Activated CD4-positive, alpha-beta memory T cell treated with anti-CD3 and anti-CD28 coated beads for 36 hours (primary cell): ENCODE measurements at regions not wholly inside any gene's neighbourhood (a gene's known extent, or its start where the extent isn't known, plus 50 kb on each side); places are given as distances from the start of the nearest gene placed in this dataset.

ENCODE experiments used
- CTCF ChIA-PET: fragments of 350-600 bp; sonication (Branson Sonifier 250); formaldehyde crosslinking; loops from one replicate; lab custom pipeline; 2021; ENCODE audit warnings: antibody characterized with exemption, inconsistent platforms; lab: Charles Lee
- POLR2A ChIA-PET: fragments of 350-600 bp; sonication (Branson Sonifier 250); formaldehyde crosslinking; loops from one replicate; lab custom pipeline; 2021; ENCODE audit warnings: antibody characterized with exemption; lab: Charles Lee
- DNase-seq: peaks from one replicate; pipeline ENCODE4 v3.0.0-alpha.2; 2020
- H3K27ac Mint-ChIP-seq: one replicate; pipeline ENCODE4 v1.8.0; 2021; ENCODE audit warnings: mixed read lengths
- H3K27me3 Mint-ChIP-seq: one replicate; pipeline ENCODE4 v1.8.0; 2021; ENCODE audit warnings: mixed read lengths
- H3K36me3 Mint-ChIP-seq: one replicate; pipeline ENCODE4 v1.8.0; 2021; ENCODE audit warnings: mixed read lengths
- H3K4me1 Mint-ChIP-seq: one replicate; pipeline ENCODE4 v1.8.0; 2021; ENCODE audit warnings: low read depth, mixed read lengths
- H3K4me3 Mint-ChIP-seq: one replicate; pipeline ENCODE4 v1.8.0; 2021; ENCODE audit warnings: mild to moderate bottlenecking, mixed read lengths
- H3K9me3 Mint-ChIP-seq: one replicate; pipeline ENCODE4 v1.8.0; 2021; ENCODE audit warnings: mixed read lengths
- intact Hi-C: fragments of 100-400 bp; cut with micrococcal nuclease; formaldehyde crosslinking; loops from one replicate; pipeline ENCODE4 v1.15.1; 2023

- Mint-ChIP-seq H3K27me3 (no peaks in the 10 kb centered on the region), H3K36me3 (no peaks in the 10 kb centered on the region), H3K4me1 (no peaks in the 10 kb centered on the region), H3K27ac (no peak overlapping the region), H3K4me3 (no peak overlapping the region), H3K9me3 (no peaks in the 10 kb centered on the region)
- intact Hi-C loops: no loop called here
- POLR2A ChIA-PET: no interaction called here
- CTCF ChIA-PET: no interaction called here
- no peak for DNase-seq
Observed at GRCh38 chr18:51912381-51912780, 427.6 kb upstream of the DCC start.

- Mint-ChIP-seq H3K36me3 (no peaks in the 10 kb centered on the region), H3K27ac (no peak overlapping the region), H3K9me3 (no peaks in the 10 kb centered on the region), H3K27me3 (no peaks in the 10 kb centered on the region), H3K4me1 (no peaks in the 10 kb centered on the region), H3K4me3 (no peak overlapping the region)
- no peak for DNase-seq
- intact Hi-C loops: no loop called here
- POLR2A ChIA-PET: interaction anchor here (0.7 kb wide), 1 partner anchor 1570 kb away, joined by 3 read pairs; no protein-coding TSS in a partner anchor
- CTCF ChIA-PET: interaction anchor here (0.5 kb wide), 1 partner anchor 361 kb away, joined by 3 read pairs; no protein-coding TSS in a partner anchor
Observed at GRCh38 chr18:51915176-51915575, 424.8 kb upstream of the DCC start.

DNA sequence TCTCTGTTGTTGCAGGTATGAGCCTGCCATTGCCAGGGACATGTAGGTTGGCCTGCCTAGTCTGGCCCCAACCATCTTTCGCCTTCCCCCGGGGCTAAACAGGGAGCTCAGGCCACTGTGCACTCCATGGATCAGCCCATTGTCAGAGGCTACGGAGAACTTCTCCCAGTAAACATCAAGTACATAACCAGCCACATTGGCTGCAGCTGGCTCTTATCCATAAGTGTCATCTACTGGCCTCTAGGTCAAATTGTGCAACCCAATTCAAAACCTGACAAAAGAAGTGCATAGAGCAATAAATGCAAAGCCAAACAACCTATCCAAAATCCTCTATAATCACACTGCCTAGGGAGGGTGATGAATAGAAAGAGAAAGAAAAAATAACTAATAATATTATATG, 418.1 kb upstream of the DCC start:
- no peak overlapping the region for H3K27ac Mint-ChIP-seq
- POLR2A ChIA-PET: no interaction called here
- intact Hi-C loops: no loop called here

DNA sequence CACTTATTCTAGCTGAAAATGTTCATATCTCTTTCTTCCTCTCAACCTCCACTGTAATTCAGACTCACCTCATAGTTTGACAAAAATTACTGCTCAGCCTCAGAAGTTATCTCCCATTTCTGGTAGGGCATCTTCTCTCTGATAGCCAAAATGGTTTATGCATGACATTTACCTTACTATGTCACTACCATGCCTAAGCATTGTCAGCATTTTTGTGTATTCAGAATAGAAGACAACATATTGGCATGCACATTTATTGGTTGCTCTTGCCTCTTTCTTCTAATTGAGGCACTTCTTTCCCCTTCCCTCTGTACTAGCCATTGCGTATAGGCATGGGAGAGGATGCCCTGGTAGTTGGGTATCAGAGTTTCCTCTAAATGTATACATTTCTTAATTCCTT, 406.1 kb upstream of the DCC start:
- DNase-seq: no peak
- H3K9me3 Mint-ChIP-seq: peaks cover 13% of the 10 kb centered on the region
- ChIA-PET CTCF (no interaction called here), POLR2A (no interaction called here)
- no peaks in the 10 kb centered on the region for H3K27me3 Mint-ChIP-seq
- H3K4me1 Mint-ChIP-seq: no peaks in the 10 kb centered on the region
- intact Hi-C loops: no loop called here
- no peak overlapping the region for H3K27ac Mint-ChIP-seq
- H3K4me3 Mint-ChIP-seq: no peak overlapping the region
- no peaks in the 10 kb centered on the region for H3K36me3 Mint-ChIP-seq

More for the DNA sequence above, 418.1 kb upstream of the DCC start:
- Mint-ChIP-seq H3K36me3 (no peaks in the 10 kb centered on the region), H3K4me3 (no peak overlapping the region), H3K27me3 (no peaks in the 10 kb centered on the region), H3K9me3 (peaks cover 12% of the 10 kb centered on the region), H3K4me1 (no peaks in the 10 kb centered on the region)
- no peak for DNase-seq
- CTCF ChIA-PET: no interaction called here

DNA sequence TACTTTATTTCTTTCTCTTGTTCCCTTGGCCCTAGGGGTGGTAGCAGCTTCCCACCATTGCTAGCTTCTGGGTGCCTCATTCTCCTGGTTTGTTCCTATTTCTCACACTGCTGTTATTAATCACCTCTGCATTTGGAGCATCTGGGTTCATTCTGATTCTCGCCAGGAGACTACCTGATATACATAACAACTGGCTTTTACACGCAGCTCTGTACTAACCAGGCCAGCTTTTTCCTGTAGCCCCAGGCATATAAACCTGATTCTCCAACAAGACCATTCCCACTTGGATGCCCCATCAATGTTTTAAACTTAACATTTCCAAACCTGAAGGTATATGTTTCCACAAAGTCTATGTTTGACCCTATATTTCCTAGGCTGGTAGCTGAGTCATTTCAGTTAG, 403.9 kb upstream of the DCC start:
- ChIA-PET CTCF (no interaction called here), POLR2A (no interaction called here)
- H3K36me3 Mint-ChIP-seq: no peaks in the 10 kb centered on the region
- peaks cover 2% of the 10 kb centered on the region for H3K9me3 Mint-ChIP-seq
- no peak overlapping the region for H3K27ac Mint-ChIP-seq
- DNase-seq: no peak
- no peaks in the 10 kb centered on the region for H3K27me3 Mint-ChIP-seq
- intact Hi-C loops: no loop called here
- H3K4me1 Mint-ChIP-seq: no peaks in the 10 kb centered on the region
- H3K4me3 Mint-ChIP-seq: no peak overlapping the region

DNA sequence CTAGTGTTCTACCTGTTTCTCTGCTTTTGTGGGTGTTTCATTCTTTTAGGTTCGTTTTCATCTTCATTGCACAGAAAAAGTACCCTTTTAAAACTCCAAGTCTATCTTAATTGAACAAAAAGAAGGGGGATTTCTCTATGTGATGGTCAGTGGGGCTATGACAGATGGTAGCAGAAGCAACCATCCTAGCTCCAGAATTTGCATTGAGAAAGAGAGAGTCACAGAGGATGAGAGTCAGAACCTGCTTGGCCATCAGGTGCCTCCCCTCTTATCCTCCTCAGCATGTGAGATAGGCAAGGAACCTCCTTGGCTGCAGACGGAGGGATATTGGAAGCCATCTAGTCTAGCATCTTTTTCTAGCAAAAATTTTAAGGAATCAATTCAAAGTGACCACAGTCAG, 398.0 kb upstream of the DCC start:
- Mint-ChIP-seq H3K4me1 (no peaks in the 10 kb centered on the region), H3K27me3 (no peaks in the 10 kb centered on the region), H3K9me3 (no peaks in the 10 kb centered on the region), H3K27ac (no peak overlapping the region), H3K4me3 (no peak overlapping the region), H3K36me3 (no peaks in the 10 kb centered on the region)
- DNase-seq: no peak
- intact Hi-C loops: no loop called here
- ChIA-PET POLR2A (no interaction called here), CTCF (no interaction called here)

- POLR2A ChIA-PET: no interaction called here
- intact Hi-C loops: no loop called here
- Mint-ChIP-seq H3K27ac (no peak overlapping the region), H3K4me3 (no peak overlapping the region), H3K9me3 (no peaks in the 10 kb centered on the region), H3K4me1 (no peaks in the 10 kb centered on the region), H3K36me3 (no peaks in the 10 kb centered on the region), H3K27me3 (no peaks in the 10 kb centered on the region)
- DNase-seq: no peak
- CTCF ChIA-PET: no interaction called here
Observed at GRCh38 chr18:51943281-51943680, 396.7 kb upstream of the DCC start.

GRCh38 chr18:51946946-51947345, 393.1 kb upstream of the DCC start:
- Mint-ChIP-seq H3K27me3 (no peaks in the 10 kb centered on the region), H3K9me3 (no peaks in the 10 kb centered on the region), H3K27ac (no peak overlapping the region), H3K4me3 (no peak overlapping the region), H3K4me1 (no peaks in the 10 kb centered on the region), H3K36me3 (no peaks in the 10 kb centered on the region)
- ChIA-PET CTCF (interaction anchor here (0.6 kb wide), 1 partner anchor 291 kb away, joined by 3 read pairs; no protein-coding TSS in a partner anchor), POLR2A (no interaction called here)
- no peak for DNase-seq
- intact Hi-C loops: no loop called here

DNA sequence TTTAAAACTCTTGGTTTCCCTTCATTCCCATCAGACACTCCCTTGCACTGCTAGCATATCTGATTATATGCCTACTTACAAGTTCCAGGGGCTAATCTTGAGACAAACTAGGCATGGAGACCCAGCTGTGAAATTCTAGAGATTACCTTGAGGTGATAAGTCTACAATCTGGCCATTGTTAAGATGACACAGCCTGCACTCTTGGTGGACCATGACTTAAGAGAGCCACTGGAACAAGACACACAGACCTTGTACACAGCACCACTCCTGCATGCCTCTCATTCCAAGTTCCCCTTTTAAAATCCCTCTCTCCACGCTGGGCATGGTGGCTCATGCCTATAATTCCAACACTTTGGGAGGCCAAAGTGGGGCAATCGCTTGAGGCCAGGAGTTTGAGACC, 387.2 kb upstream of the DCC start:
- H3K9me3 Mint-ChIP-seq: no peaks in the 10 kb centered on the region
- ChIA-PET CTCF (no interaction called here), POLR2A (no interaction called here)
- H3K27me3 Mint-ChIP-seq: no peaks in the 10 kb centered on the region
- H3K27ac Mint-ChIP-seq: no peak overlapping the region
- H3K4me1 Mint-ChIP-seq: no peaks in the 10 kb centered on the region
- H3K4me3 Mint-ChIP-seq: no peak overlapping the region
- intact Hi-C loops: no loop called here
- no peaks in the 10 kb centered on the region for H3K36me3 Mint-ChIP-seq
- DNase-seq: no peak

DNA sequence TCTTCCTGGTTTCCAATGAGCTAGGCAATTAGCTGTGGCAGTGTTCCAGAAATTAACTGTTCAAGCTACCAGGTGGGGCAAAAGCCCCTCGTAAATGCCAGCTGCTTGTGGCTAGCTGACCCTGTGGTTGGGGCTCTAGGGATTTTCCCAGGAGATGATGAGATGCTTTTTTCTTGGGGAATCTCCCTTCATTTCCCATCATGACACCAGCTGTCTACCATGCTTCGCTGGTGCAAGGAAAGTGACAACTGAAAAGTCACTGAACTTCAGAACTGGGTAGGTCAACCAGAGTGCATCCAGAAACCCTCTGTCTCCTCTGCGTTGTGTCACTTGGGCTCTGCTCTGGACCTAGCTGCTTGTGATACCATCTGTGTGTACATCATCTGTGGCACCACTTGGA, 386.5 kb upstream of the DCC start:
- ChIA-PET CTCF (no interaction called here), POLR2A (no interaction called here)
- H3K4me1 Mint-ChIP-seq: no peaks in the 10 kb centered on the region
- no peak overlapping the region for H3K4me3 Mint-ChIP-seq
- intact Hi-C loops: no loop called here
- H3K9me3 Mint-ChIP-seq: no peaks in the 10 kb centered on the region
- H3K27me3 Mint-ChIP-seq: no peaks in the 10 kb centered on the region
- no peak overlapping the region for H3K27ac Mint-ChIP-seq
- no peak for DNase-seq
- no peaks in the 10 kb centered on the region for H3K36me3 Mint-ChIP-seq

DNA sequence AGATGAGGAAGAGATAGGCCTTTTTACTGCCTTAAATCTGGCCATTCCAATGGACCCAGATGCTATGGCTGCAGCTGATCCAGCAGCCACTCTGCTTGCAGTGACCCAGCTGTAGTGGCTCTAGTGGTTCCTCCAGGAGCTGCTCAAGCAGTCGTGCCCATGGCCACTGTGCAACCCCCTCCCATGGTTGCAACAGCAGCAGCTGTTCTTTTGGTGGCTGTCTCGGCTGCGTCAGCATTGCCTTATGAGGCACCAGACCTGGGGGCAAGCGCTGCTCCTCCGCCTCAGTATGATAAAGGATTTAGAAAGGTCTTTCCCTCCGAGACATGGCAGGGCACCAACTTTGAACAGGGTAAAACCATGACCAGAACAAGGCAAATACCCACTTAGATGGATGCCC, 384.9 kb upstream of the DCC start:
- no peaks in the 10 kb centered on the region for H3K9me3 Mint-ChIP-seq
- DNase-seq: no peak
- no peak overlapping the region for H3K4me3 Mint-ChIP-seq
- POLR2A ChIA-PET: no interaction called here
- no peaks in the 10 kb centered on the region for H3K36me3 Mint-ChIP-seq
- CTCF ChIA-PET: no interaction called here
- intact Hi-C loops: no loop called here
- no peak overlapping the region for H3K27ac Mint-ChIP-seq
- no peaks in the 10 kb centered on the region for H3K4me1 Mint-ChIP-seq
- H3K27me3 Mint-ChIP-seq: no peaks in the 10 kb centered on the region

GRCh38 chr18:51957001-51957400, 383.0 kb upstream of the DCC start:
- no peaks in the 10 kb centered on the region for H3K4me1 Mint-ChIP-seq
- ChIA-PET CTCF (no interaction called here), POLR2A (no interaction called here)
- H3K27me3 Mint-ChIP-seq: no peaks in the 10 kb centered on the region
- no peak for DNase-seq
- no peaks in the 10 kb centered on the region for H3K9me3 Mint-ChIP-seq
- no peak overlapping the region for H3K4me3 Mint-ChIP-seq
- no peaks in the 10 kb centered on the region for H3K36me3 Mint-ChIP-seq
- no peak overlapping the region for H3K27ac Mint-ChIP-seq
- intact Hi-C loops: no loop called here

GRCh38 chr18:51980101-51980500, 359.9 kb upstream of the DCC start:
- H3K4me1 Mint-ChIP-seq: no peaks in the 10 kb centered on the region
- DNase-seq: no peak
- H3K27ac Mint-ChIP-seq: no peak overlapping the region
- no peaks in the 10 kb centered on the region for H3K27me3 Mint-ChIP-seq
- CTCF ChIA-PET: no interaction called here
- intact Hi-C loops: no loop called here
- H3K4me3 Mint-ChIP-seq: no peak overlapping the region
- H3K9me3 Mint-ChIP-seq: no peaks in the 10 kb centered on the region
- POLR2A ChIA-PET: no interaction called here
- no peaks in the 10 kb centered on the region for H3K36me3 Mint-ChIP-seq
